ENCODE measurements at regions not wholly inside any gene's neighbourhood (a gene's known extent, or its start where the extent isn't known, plus 50 kb on each side); places are given as distances from the start of the nearest gene placed in this dataset.
A peak's percentile ranks its signal among the peaks of the same experiment; 100 is the strongest.

DNA sequence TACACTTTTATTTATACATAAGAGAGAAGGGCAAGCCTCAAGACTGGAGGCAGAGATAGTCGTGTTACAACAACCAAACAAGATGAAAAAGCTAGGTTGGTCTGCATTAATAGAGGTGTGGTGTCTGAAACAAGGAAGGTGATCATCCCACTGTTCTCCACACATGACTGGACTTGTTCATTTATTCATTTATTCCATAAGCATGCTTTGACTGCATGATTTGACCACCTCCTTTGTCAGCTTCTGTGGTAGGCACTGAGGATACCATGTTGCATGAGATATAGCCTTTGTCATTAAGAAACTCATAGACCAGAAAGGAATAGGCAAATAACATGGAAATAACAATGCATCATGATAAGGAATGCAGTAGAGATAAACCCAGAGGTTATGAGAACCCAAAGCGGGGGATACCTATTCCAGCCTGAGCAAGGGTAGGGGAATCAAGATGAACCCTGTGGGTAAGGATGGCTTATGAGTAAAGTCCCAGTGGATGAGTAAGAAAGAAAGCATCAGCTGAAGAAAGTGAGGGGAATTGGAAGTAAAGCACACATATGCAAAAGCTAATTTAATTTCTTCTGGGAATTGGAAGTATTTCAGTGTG is 173.7 kb upstream of the FGGY start:
- no peak for DNase-seq (ENCODE audit: low read depth)
- no peak overlapping the region for H3K4me3 ChIP-seq (ENCODE audit: low read depth, low read length)

GRCh38 chr1:59124166-59124565 is 172.7 kb upstream of the FGGY start:
- H3K4me3 ChIP-seq (ENCODE audit: low read depth, low read length): no peak overlapping the region
- no peak for DNase-seq (ENCODE audit: low read depth)

DNA sequence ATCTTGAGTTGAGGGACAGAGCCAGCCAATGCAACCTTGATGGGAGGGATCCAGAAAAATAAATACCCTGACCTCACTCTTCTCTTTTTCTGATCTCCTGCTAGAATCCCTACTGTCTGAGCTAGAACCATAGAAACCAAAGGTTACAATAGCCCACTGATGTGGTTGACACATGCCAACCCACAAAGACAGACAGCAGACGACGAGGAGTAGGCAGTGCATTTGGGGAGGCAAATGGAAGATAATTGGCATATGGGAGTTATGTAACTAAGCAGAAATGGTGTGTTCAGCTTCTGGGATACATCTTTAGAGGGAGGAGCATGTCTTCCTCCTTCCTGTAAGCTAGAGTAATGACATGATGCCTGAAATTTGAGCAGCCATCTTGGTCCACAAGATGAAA is 171.7 kb upstream of the FGGY start:
- no peak overlapping the region for H3K4me3 ChIP-seq (ENCODE audit: low read depth, low read length)
- no peak for DNase-seq (ENCODE audit: low read depth)

- no peak overlapping the region for H3K4me3 ChIP-seq (ENCODE audit: low read depth, low read length)
- DNase-seq (ENCODE audit: low read depth): no peak
Observed at GRCh38 chr1:59125676-59126320, 171.1 kb upstream of the FGGY start.

DNA sequence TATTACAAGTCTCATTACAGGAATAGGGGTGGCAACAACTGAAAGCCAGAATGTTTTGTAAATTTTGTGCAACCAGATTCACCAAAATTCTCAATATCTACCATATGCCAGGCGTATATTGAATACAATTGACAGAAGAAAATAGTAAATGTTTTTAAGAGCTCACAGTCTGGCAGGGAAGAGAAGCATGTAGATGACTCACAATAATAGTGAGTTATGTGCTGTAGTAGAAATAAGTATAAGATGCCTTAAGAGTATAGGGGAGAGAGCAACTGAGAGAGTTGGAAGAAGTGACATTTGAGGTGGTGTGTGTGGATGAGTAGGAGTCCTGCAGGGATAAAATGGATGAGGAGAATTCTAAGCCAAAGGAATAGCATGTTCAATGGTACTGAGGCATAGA is 170.5 kb upstream of the FGGY start:
- H3K4me3 ChIP-seq (ENCODE audit: low read depth, low read length): no peak overlapping the region
- no peak for DNase-seq (ENCODE audit: low read depth)

DNA sequence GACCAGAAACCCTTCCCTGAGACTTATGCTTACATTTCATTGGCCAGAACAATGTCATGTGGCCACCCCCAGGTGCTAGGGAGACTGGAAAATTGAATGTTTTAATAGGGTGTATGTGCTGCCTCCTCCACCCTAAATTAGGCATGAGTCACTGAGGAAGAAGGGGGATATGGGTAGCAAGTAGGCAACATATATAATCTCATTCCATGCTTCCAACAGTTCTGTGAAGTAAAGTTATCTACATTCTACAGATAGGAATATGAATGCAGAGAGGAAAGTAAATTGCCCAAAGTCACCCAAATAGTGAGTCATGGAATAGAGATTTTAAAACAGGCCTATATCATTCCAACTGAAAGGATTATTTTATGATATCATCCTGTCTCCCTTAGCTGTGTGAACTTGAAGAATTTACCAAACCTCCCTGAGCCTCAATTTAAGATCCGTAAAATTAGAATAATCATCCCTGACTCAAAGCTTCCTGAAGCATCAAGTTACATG is 168.6 kb upstream of the FGGY start:
- DNase-seq (ENCODE audit: low read depth): no peak
- no peak overlapping the region for H3K4me3 ChIP-seq (ENCODE audit: low read depth, low read length)

DNA sequence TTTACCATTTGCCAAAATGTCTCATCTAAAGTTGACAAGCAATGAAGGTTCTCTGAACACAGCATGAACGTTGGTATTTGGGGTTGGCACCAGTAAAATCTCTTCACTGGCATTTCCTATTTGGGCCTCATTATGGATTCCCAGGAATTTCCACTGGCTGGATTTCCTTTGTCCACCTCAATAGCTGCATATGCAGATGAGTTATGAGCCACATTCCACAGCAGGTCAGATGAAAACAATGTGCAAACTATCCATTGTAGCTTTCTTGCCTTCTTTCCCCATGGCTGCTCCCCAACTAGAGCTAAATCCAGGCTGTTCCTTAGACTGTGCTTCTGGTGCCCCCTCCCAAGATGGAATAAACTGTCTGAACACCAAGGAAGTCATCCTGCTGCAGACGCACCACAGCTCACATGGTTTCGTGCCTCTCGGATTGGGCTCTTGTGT is 168.1 kb upstream of the FGGY start:
- no peak overlapping the region for H3K4me3 ChIP-seq (ENCODE audit: low read depth, low read length)

GRCh38 chr1:59132295-59132694 is 164.6 kb upstream of the FGGY start:
- DNase-seq (ENCODE audit: low read depth): no peak
- H3K4me3 ChIP-seq (ENCODE audit: low read depth, low read length): no peak overlapping the region

More for the DNA sequence above, 168.1 kb upstream of the FGGY start:
- DNase-seq (ENCODE audit: low read depth): no peak

DNA sequence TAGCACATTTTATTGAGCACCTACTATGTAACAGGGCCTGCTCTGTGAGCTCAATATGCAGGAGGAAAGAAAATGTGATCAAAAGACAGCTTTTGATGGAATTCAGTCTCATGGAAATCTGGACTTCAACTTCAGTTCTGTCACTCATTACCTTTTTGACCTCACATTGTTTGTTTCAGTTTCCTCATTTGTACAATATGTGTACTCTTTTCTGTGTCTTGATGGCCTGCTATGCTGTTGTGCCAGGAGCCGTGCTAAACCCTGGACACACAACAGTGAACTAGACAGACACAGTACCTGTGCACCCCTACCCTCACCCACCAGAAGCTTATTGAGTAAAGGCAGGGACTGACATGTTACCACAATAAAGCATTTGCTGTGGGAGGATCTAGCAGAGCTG is 162.9 kb upstream of the FGGY start:
- no peak for DNase-seq (ENCODE audit: low read depth)
- H3K4me3 ChIP-seq (ENCODE audit: low read depth, low read length): no peak overlapping the region

GRCh38 chr1:59135761-59136255 is 161.1 kb upstream of the FGGY start:
- no peak for DNase-seq (ENCODE audit: low read depth)
- no peak overlapping the region for H3K4me3 ChIP-seq (ENCODE audit: low read depth, low read length)

DNA sequence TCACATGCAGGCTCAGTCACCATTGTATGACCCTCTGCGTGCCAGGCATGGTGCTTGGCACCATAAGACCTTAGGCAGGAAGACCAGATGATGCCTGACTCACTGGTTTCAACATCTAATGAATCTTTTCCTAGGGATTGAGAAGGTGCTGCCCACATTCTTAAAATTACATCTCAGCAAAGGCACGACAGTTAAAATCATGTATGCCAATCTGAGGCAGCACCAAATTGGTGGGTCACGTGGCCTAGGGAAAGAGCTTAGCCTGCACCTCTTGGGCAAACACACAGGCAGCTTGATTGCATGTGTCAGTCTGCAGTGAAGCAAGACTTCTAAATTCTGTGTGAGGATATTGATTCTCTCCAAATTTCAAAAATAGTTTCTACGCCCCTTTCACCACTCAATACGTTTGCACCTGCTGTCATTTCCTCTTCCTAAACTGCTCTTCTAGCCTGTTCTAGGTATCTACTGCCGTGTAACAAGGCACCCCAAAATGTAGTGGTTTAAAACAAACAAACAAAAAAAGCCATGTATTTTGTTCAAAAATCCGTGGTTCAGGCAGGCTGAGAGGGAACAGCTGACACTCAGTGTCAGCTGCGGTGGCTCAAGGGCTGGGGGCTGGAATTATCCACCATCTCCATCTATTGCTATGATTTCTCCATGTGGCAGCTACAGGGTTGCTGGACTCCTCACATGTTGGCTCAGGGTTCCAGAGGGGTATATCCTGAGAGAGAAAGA is 160.2 kb upstream of the FGGY start:
- DNase-seq (ENCODE audit: low read depth): no peak
- no peak overlapping the region for H3K4me3 ChIP-seq (ENCODE audit: low read depth, low read length)

- DNase-seq (ENCODE audit: low read depth): no peak
- no peak overlapping the region for H3K4me3 ChIP-seq (ENCODE audit: low read depth, low read length)
Observed at GRCh38 chr1:59137276-59137615, 159.6 kb upstream of the FGGY start.

DNA sequence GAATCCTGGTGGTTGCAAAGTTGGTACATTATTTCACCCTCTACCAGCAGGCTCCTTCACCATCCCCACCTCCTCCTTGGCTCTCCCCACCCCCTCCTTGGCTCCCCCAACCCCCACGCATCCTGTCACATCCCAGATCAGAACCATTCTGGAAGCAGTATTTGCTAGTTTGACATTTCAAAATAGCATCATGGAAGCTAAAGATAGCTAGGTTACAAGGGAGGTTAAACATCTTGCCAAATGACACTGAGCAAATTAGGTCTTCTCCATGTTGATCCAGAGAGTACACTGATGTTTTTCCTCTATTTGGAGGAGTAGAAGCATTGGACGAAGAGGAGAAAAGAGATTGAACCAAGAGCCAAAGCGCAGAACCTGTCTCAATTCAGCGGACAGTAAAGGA is 158.9 kb upstream of the FGGY start:
- no peak overlapping the region for H3K4me3 ChIP-seq (ENCODE audit: low read depth, low read length)
- DNase-seq (ENCODE audit: low read depth): no peak

GRCh38 chr1:59138402-59138801 is 158.5 kb upstream of the FGGY start:
- no peak overlapping the region for H3K4me3 ChIP-seq (ENCODE audit: low read depth, low read length)
- DNase-seq (ENCODE audit: low read depth): no peak

DNA sequence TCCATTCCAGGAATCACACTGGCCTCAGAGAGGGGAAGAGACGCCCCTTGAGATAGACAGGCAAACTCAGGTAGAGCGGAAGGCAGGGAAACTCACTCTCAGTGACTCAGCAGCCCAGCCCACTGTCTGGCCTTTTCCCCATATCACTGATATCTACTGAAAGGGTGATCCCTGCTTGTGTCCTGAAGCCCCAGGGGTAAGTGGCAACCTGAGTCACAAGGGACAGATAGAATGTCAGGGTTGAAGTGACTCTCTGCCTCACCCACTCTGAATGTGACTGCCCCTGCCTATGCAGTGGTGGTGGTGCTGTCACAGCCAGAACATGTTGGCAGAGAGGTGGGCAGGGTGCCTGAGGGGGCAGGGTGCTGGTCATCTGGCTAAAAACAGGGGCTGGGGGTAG is 157.5 kb upstream of the FGGY start:
- DNase-seq (ENCODE audit: low read depth): no peak

GRCh38 chr1:59141267-59141863 is 155.5 kb upstream of the FGGY start:
- DNase-seq (ENCODE audit: low read depth): no peak
- H3K4me3 ChIP-seq (ENCODE audit: low read depth, low read length): no peak overlapping the region

More for the DNA sequence above, 157.5 kb upstream of the FGGY start:
- H3K4me3 ChIP-seq (ENCODE audit: low read depth, low read length): no peak overlapping the region

DNA sequence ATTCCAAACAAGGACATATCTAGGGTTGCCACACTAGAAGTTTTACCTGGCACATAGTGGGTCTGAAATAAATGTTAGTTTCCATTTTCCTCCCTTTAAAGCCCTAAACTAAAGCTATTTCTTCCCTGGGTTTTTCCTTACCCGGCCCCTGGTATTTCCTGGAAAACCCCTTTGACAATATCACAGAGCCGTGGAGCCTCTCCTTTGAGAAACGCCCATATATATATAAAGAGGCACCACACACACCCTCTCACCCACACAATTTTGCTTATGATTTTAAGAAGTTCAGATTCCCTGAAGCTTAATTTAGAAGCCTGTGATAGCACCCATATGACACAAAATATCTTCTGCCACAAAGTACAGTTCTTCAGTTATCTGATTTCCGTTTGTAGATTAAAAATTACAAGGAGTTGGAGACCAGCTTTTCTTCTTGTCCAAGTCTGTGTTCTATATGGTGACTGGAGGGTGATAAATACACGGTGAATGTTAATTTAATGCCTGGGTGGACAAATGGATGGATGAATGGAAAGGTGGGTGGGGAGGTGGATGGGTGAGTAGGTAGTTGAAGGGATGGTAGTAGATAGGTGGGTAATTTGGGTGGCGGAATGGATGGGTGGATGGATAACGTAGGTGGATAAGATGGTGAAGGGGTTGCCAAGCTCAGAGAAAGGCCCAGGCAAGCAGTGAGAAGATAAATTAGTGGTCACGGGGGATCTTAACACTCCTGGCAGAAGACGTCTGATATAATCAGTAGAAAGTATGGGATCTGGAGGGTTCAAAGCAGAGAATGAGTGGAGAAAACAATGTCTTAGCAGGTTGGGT is 154.4 kb upstream of the FGGY start:
- DNase-seq (ENCODE audit: low read depth): no peak
- H3K4me3 ChIP-seq (ENCODE audit: low read depth, low read length): no peak overlapping the region

DNA sequence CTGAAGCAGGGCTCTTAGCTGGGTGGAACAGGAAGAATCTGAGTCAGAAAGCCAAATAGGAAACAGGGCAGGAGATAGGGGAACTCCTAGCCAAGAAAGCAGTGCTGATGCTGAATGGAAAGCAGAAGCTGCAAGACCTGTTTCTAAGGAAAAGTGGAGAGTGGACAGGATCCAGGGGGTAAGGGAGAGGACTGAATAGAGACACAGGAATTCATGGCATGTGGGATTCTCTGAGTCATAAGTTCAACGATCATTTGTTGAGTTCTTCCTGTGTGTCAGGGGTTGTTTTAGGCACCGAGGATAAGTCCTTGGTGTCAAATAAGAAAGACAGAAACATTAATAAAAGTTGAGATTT is 153.8 kb upstream of the FGGY start:
- H3K4me3 ChIP-seq (ENCODE audit: low read depth, low read length): no peak overlapping the region
- peak; percentile 85 for DNase-seq (ENCODE audit: low read depth)

- DNase-seq (ENCODE audit: low read depth): no peak
- no peak overlapping the region for H3K4me3 ChIP-seq (ENCODE audit: low read depth, low read length)
Observed at GRCh38 chr1:59143811-59144210, 153.1 kb upstream of the FGGY start.

DNA sequence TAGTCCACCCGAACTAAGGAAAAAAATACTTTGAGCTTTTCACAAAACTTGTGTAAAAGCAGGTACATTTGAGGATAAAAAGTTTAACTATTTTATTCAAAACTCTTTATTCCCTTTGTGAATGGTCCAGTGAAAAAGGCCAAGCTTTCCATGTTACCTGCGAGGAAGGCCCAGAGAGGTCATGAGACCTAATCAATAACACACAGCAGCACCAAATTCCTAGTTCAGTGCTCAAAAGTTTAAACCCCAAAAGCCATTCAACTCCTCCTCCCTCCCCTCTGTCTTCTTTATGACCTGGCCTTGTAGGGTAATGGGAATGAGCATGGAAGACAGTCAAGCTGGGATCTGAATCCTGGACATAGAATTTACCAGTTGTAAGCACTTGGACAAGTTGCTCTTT is 151.9 kb upstream of the FGGY start:
- no peak for DNase-seq (ENCODE audit: low read depth)
- no peak overlapping the region for H3K4me3 ChIP-seq (ENCODE audit: low read depth, low read length)
